Activated T-cell treated with anti-CD3 and anti-CD28 coated beads, Interleukin-2, amount 50 U/mL, for 72 hours (primary cell): ENCODE measurements at regions not wholly inside any gene's neighbourhood (a gene's known extent, or its start where the extent isn't known, plus 50 kb on each side); places are given as distances from the start of the nearest gene placed in this dataset.
A peak's percentile ranks its signal among the peaks of the same experiment; 100 is the strongest.

ENCODE experiments used
- ATAC-seq, 2 donors: fragments of 150-1000 bp; cut with Tn5 transposase; replicated peaks in 1 of 2; 2 replicates each; pipeline ENCODE4 v1.10.0; 2021; ENCODE audit warnings: moderate library complexity in 2 of 2, mild to moderate bottlenecking in 1 of 2
- DNase-seq, 2 donors: peaks; one replicate each; pipeline ENCODE4 v3.0.0; 2021 to 2022; ENCODE audit warnings: mixed read lengths in 1 of 2
- H3K27ac Mint-ChIP-seq: one replicate; pipeline ENCODE4 v1.8.0; 2022; ENCODE audit warnings: mild to moderate bottlenecking, moderate library complexity, mixed read lengths
- H3K27me3 Mint-ChIP-seq: one replicate; pipeline ENCODE4 v1.8.0; 2022; ENCODE audit warnings: low read depth, mixed read lengths
- H3K36me3 Mint-ChIP-seq, 2 donors: one replicate each; pipeline ENCODE4 v1.8.0; 2022; ENCODE audit warnings: mixed read lengths in 2 of 2, mild to moderate bottlenecking in 1 of 2; ENCODE audit not compliant: insufficient read depth in 2 of 2
- H3K4me1 Mint-ChIP-seq: one replicate; pipeline ENCODE4 v1.8.0; 2022; ENCODE audit warnings: low read depth, mixed read lengths
- H3K4me3 Mint-ChIP-seq, 2 donors: one replicate each; pipeline ENCODE4 v1.8.0; 2022; ENCODE audit warnings: mild to moderate bottlenecking in 2 of 2, mixed read lengths in 2 of 2, moderate library complexity in 2 of 2
- H3K9me3 Mint-ChIP-seq, 2 donors: one replicate each; pipeline ENCODE4 v1.8.0; 2022; ENCODE audit warnings: mixed read lengths in 2 of 2

DNA sequence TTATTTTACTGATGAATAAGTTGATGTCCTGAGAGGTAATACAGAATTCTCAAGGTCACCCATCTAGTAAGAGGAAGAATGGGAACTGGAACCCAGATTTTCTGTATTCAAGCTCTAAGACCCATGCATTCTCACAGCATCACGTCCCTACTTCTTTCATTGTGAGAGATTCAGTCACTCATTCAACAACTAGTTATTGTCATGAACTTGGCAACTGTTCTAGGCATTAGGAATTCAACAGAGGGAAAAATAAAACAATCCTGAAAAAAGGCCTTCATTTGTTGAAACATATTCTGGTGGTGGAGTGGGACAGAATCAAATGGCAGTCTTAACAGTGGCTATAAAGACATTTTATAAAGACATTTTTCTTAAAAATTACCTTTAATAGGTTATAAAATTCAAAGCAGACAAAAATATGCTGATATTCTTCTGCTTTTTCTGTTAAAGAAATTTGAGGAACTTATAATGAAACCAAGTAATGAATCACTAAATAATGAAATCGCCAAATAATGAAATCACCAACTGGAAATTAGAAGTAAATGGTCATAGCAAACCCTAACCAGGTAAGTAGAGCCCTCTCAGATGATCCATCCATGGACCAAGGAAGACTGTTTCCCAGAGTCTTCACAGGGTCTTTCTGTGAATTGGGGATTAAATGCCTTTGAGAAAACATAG, 136.5 kb upstream of the DPYD start:
- Mint-ChIP-seq H3K27me3 (peaks cover 70% of the 10 kb centered on the region), H3K36me3 (peaks cover 0 to 3% of the 10 kb centered on the region in 2 donors), H3K4me3 (no peak overlapping the region), H3K27ac (no peak overlapping the region), H3K4me1 (peaks cover 10% of the 10 kb centered on the region), H3K9me3 (no peaks in the 10 kb centered on the region)
- ATAC-seq: no peak
- DNase-seq: no peak

DNA sequence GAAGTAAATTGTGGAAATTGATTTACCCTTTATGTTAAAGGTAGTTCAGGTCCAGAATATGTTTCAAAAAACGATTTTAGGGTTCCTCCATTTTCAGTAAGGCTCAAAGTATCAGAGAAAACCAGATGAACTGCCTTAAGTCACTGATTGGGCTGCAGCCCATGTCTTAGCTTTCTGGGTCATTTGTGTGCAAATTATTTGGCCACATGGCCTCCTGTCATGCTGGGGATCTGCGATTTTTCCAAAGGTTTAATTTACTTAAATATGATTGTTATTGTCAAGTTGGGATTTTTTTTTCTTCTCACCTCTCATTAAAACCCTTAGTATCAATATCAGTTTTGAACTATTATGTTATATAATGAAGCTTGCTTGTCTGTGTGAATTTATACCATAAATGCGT, 135.9 kb upstream of the DPYD start:
- peaks cover 73% of the 10 kb centered on the region for H3K27me3 Mint-ChIP-seq
- H3K4me1 Mint-ChIP-seq: peaks cover 10% of the 10 kb centered on the region
- no peak overlapping the region for H3K27ac Mint-ChIP-seq
- ATAC-seq (no peak), DNase-seq (no peak)
- H3K9me3 Mint-ChIP-seq: no peaks in the 10 kb centered on the region
- H3K4me3 Mint-ChIP-seq: no peak overlapping the region
- H3K36me3 Mint-ChIP-seq: peaks cover 0 to 3% of the 10 kb centered on the region in 2 donors

DNA sequence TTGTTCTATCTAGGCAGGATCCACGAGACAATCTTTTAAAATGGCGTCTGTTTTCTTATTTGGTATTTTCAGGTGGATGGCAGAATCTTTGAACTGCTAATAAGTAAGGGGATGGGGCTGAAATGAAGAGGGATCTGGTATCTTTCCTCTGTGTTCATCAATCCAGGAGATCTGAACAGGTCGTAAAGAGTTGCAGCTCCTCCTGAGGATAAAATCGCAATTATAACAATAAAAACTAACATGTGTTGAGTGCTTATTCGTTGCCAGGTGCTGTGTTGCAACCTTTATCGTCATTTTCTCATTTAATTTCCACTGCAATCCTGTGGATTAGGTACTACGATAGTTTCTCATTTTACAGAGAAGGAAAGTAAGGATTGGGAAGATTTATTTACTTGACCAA, 134.6 kb upstream of the DPYD start:
- Mint-ChIP-seq H3K4me1 (peaks cover 10% of the 10 kb centered on the region), H3K4me3 (no peak overlapping the region), H3K9me3 (no peaks in the 10 kb centered on the region), H3K36me3 (peaks cover 0 to 3% of the 10 kb centered on the region in 2 donors), H3K27ac (no peak overlapping the region), H3K27me3 (peaks cover 83% of the 10 kb centered on the region)
- DNase-seq (no peak), ATAC-seq (no peak)

DNA sequence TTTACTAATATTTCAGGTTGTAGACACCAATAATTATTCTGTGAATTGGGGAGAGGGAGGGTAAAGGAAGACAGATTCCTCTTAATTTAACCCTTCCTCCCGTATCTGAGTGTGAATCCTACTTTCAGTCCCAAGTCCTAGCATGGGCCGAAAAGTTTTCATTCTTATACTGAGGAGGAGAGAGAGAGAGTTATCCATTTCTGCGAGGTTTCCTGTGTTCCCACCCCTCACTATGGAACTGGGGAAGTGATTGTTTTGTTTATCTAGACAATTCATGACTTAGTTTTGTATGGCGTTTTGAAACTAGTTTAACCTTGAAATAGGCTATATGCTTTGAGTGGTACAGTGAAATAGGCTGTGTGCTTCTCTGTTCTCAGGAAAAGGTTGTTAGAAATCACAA, 134.0 kb upstream of the DPYD start:
- Mint-ChIP-seq H3K27ac (no peak overlapping the region), H3K4me3 (peak overlapping the region; percentile 77 to 79), H3K27me3 (peaks cover 86% of the 10 kb centered on the region)

DNA sequence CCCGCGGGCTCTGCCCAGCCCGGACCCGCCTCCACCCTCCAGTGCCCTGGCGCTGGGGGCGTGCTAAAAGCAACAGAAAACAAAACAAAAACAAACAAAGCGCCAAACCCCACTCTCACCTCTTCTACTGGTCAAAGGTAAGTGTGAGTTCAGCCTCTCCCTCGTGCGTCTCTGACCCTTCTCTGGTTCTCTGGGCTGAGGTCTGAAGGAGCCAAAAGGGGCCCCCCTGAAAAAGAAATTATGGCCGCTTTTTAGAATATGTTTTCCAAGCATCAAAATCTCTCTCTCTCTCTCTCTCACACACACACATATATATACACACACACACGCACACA, 133.5 kb upstream of the DPYD start:
- Mint-ChIP-seq H3K27me3 (peaks cover 90% of the 10 kb centered on the region), H3K27ac (no peak overlapping the region), H3K4me3 (peak overlapping the region; percentile 77 to 79), H3K9me3 (no peaks in the 10 kb centered on the region), H3K36me3 (peaks cover 0 to 3% of the 10 kb centered on the region in 2 donors), H3K4me1 (peaks cover 15% of the 10 kb centered on the region)
- ATAC-seq: no peak
- DNase-seq: no peak

More for the DNA sequence above, 134.0 kb upstream of the DPYD start:
- Mint-ChIP-seq H3K9me3 (no peaks in the 10 kb centered on the region), H3K4me1 (peaks cover 10% of the 10 kb centered on the region), H3K36me3 (peaks cover 0 to 3% of the 10 kb centered on the region in 2 donors)
- DNase-seq (no peak), ATAC-seq (no peak)

DNA sequence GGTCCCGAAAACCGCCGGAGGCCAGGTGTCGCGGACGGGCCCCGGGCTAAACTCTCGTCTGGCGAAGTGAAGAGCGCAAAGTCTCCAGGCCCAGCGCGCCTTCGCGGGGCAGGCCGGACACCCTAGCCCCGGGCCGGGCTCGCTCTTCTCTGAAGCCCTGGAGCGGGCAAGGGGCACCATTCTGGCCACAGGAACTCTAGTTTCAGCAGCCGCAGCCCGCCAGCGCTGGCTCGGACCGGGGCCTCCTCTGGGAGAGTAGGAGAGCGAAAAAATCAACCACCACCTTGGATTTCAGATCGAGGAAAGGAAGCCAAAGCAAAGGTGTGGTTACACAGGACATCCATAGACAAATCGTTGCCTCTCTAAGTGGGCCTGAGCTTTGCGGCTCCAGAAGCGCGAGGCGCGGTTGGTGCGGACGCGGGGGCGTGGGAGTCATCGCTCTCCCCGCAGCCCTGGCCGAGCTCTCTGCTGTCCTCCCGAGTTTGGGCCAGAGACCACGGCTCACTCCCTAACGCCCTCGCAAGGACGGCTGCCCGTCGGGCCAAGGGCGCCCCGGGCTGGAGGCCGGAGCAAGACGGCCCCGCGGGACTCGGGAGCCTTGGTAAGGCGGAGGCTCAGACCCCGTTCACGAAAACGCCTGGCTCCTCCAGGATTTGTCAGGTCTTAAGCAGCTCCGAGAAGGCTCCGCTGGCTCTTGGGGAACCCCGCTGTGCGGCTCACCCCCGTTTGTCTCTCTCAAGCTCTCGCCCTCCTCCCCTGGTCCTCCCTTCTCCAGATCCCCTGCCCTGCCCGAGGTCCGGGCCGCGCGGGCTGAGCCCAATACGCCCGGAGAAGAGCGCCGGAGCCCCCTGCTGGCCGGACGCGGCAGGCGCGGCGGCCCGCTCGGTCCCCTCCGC, 132.9 kb upstream of the DPYD start:
- peak; percentile 93 to 95 for ATAC-seq
- peak overlapping the region; percentile 77 to 79 for H3K4me3 Mint-ChIP-seq
- H3K9me3 Mint-ChIP-seq: no peaks in the 10 kb centered on the region
- peak; percentile 61 to 76 for DNase-seq
- H3K4me1 Mint-ChIP-seq: peaks cover 21% of the 10 kb centered on the region
- H3K27ac Mint-ChIP-seq: no peak overlapping the region
- peaks cover 91% of the 10 kb centered on the region for H3K27me3 Mint-ChIP-seq
- peaks cover 0 to 3% of the 10 kb centered on the region in 2 donors for H3K36me3 Mint-ChIP-seq

DNA sequence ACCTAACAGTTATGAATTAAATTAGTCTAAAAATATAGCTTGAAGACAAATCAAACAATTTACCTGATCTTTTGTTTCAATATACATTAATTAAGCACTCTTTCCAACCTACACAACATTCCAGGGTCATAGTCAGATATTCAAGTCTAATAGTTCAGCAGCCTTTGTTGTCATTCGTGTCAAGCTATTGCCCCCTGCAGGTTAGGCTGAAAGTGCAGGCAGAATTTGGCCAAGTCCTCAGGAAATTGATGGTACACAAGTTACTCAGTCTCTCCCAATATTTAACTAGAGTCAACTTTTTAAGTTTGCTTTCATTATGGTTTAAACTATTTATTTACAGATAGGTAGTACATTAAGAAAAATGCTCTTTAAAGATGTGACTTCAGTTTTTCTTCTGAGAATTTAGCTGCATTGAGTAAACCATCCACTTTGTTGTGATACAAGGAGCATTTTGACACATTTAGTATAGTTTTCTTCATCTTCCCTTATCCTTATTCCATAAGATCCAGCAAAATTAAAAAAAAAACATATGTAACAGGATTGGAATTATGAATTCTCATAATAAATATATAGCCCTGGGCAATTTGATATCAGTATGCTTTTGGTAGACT, 130.3 kb upstream of the DPYD start:
- H3K27ac Mint-ChIP-seq: no peak overlapping the region
- peaks cover 87% of the 10 kb centered on the region for H3K27me3 Mint-ChIP-seq
- no peak overlapping the region for H3K4me3 Mint-ChIP-seq
- peak; percentile 68 to 73 for DNase-seq
- ATAC-seq: no peak
- H3K4me1 Mint-ChIP-seq: peaks cover 31% of the 10 kb centered on the region
- H3K9me3 Mint-ChIP-seq: no peaks in the 10 kb centered on the region
- peaks cover 0 to 7% of the 10 kb centered on the region in 2 donors for H3K36me3 Mint-ChIP-seq

DNA sequence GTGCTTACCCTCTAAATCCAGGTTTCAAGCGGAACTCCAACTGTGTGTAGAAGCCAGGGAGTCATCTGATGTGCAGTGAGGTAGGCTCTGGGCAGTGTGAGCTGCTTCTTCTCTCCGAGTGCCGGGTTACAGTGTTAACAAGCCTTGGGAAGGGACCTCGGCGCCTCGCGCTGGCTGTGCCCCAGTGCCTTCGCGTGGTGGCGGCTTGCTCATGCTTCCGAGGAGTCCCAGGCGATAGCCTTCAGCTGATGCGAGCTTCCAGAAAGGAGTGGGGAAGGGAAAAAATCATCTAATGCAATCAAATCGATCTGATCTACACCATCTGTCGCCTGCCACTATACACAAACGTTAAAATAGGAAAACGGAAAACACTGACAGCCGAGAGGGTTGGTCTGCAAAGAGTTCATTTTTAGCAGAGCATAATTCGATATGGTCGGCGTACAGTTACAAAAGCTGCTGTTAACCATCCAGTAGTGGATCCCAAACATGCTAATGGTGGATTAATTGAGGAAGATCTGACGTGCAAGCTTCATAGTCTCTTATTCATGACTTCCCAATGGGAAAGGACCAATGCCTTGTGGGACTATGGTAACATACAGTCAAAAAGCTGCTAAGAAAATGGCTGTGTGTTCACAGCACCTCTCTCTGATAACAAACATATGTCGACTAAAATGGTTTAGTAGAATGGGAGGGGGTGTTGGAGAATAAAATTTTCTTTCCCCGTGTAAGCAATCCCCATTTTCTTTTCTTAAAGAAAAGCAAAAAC, 128.7 kb upstream of the DPYD start:
- ATAC-seq: no peak
- H3K9me3 Mint-ChIP-seq: no peaks in the 10 kb centered on the region

DNA sequence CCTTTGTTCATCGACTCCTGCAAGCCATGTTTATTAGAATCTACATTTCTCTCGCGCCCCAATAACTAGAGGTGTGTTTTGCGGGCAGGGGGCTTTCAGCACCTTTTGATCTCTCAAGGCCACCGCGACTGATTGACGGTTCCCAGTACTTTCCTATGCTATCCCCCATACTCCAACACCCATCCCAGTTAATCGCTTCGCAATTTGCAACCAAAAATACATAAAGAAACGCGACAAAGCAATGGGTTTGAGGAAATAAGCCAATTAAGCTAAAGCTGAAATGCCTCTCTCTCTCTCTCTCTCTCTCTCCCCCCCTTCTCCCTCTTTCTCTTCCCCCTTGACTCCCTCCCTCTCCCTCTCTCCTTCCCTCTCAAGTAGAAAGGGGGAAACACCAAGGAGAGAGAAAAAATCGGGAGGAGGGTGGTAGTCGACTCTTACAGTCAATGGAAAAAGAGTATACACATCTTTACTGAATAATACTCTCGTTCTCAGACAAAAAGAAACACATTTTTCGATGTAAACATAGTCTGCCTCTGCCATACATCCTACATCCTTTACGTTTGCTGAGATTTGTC, 128.0 kb upstream of the DPYD start:
- DNase-seq (no peak), ATAC-seq (no peak)
- Mint-ChIP-seq H3K36me3 (peaks cover 0 to 8% of the 10 kb centered on the region in 2 donors), H3K9me3 (no peaks in the 10 kb centered on the region), H3K27me3 (peaks cover 85% of the 10 kb centered on the region), H3K4me3 (peak overlapping the region; percentile 69 to 79), H3K27ac (no peak overlapping the region), H3K4me1 (peaks cover 46% of the 10 kb centered on the region)

More for the DNA sequence above, 128.7 kb upstream of the DPYD start:
- Mint-ChIP-seq H3K27me3 (peaks cover 82% of the 10 kb centered on the region), H3K36me3 (peaks cover 0 to 8% of the 10 kb centered on the region in 2 donors), H3K4me1 (peaks cover 41% of the 10 kb centered on the region), H3K4me3 (peak overlapping the region; percentile 69 to 79), H3K27ac (no peak overlapping the region)
- no peak for DNase-seq

DNA sequence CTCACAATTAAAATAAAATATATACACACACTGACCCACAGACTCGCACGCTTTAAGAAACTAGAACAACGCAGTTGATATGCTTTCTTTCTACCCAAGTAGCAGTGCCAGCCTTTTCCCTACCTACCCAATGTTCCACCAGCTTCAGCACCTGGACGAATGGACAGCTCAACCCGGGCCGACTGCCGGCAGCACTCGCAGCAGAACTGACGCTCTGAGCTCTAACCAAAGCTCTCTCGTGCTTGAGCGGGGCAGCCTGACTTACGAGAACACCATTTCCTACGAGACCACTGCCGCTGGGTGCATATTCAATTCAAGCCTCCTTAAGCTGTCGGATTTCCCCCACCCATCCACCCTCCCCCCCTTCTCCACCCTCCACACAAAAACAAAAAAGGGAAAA, 127.4 kb upstream of the DPYD start:
- peaks cover 41% of the 10 kb centered on the region for H3K4me1 Mint-ChIP-seq
- peaks cover 88% of the 10 kb centered on the region for H3K27me3 Mint-ChIP-seq
- no peaks in the 10 kb centered on the region for H3K9me3 Mint-ChIP-seq
- DNase-seq: peak; percentile 70 to 81
- no peak overlapping the region for H3K27ac Mint-ChIP-seq
- H3K36me3 Mint-ChIP-seq: peaks cover 0 to 8% of the 10 kb centered on the region in 2 donors
- H3K4me3 Mint-ChIP-seq: peak overlapping the region; percentile 69 to 79
- ATAC-seq: peak; percentile 69

DNA sequence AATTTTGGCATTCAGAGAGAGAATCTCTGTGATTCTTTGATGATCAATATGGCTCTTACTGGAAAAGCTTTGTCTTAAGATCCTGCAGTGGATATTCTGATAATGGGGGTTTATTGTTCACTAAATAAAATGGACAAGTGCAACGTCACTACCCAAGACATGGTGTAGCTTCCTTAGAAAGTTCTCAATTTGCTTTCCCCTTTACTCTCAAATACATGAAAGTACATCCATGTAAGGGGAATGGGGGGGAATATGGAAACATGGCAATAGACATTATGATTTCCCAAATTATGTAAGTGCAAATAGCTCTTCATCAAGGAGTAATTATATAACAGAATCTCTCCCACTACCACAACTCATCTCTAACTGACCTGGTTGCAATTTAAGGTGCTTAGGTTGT, 126.3 kb upstream of the DPYD start:
- no peak for ATAC-seq
- peaks cover 87% of the 10 kb centered on the region for H3K27me3 Mint-ChIP-seq
- no peak overlapping the region for H3K27ac Mint-ChIP-seq
- H3K4me1 Mint-ChIP-seq: peaks cover 36% of the 10 kb centered on the region
- no peak overlapping the region for H3K4me3 Mint-ChIP-seq
- H3K36me3 Mint-ChIP-seq: peaks cover 0 to 5% of the 10 kb centered on the region in 2 donors
- no peaks in the 10 kb centered on the region for H3K9me3 Mint-ChIP-seq
- DNase-seq: no peak

DNA sequence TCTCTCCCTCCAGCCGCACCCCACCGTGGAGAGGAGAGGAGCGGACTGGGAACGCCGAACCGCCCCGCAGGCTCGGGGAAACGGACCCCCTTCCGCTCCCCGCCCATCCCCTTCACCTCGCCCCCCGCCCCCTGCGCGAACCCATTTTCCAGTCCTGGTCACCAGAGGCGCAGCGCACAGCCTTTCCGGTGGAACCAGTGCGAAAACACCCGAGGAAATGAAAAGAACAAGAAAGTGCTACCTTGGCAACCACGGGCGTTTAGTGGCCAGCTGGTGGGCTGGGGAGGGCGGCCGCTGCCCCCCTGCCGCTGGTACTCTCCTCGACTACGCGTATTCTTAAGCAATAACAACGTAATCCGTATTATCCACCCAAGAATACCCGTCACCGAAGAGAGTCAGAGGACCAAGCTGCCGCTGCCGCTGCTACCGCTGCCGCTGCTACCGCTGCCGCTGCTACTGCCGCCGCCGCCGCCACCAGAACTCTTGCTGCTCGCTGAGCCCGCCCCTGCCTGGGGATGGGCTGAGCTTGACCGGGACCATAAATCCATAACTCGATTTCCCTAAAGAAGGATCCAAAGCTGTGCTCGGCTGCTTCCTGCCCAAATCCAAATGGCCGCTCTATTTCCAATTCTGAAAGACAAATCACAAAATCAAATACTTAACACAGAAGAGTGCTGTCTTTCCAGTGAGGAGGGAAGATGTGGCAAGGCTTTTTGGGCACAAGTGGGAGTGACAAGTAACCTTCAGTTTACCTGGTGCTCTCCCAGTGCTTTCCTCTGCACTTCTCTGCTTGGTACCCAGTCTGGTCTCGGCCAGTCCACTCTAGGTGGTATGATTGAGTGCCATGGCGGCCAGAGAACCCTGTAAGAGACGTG, 125.2 kb upstream of the DPYD start:
- H3K4me3 Mint-ChIP-seq: peak overlapping the region; percentile 87 to 95
- peaks cover 79% of the 10 kb centered on the region for H3K27me3 Mint-ChIP-seq
- DNase-seq (peak in 1 of 2 donors; percentile 30), ATAC-seq (peak; percentile 34 to 46)
- no peaks in the 10 kb centered on the region for H3K9me3 Mint-ChIP-seq
- H3K4me1 Mint-ChIP-seq: peaks cover 36% of the 10 kb centered on the region
- no peak overlapping the region for H3K27ac Mint-ChIP-seq
- peaks cover 0 to 5% of the 10 kb centered on the region in 2 donors for H3K36me3 Mint-ChIP-seq
